T-helper 2 cell treated with Interferon-gamma antibody and Interleukin-4, amounts not matched to agents 100 ng/mL and 5 ng/mL, for 36 hours (primary cell): ENCODE measurements at regions not wholly inside any gene's neighbourhood (a gene's known extent, or its start where the extent isn't known, plus 50 kb on each side); places are given as distances from the start of the nearest gene placed in this dataset.

ENCODE experiments used
- intact Hi-C: fragments of 100-400 bp; cut with micrococcal nuclease; formaldehyde crosslinking; loops from one replicate; pipeline ENCODE4 v1.15.1; 2023

GRCh38 chr4:43943998-43944397, 504.6 kb downstream of the KCTD8 start:
- intact Hi-C loops, result no loop called here

DNA sequence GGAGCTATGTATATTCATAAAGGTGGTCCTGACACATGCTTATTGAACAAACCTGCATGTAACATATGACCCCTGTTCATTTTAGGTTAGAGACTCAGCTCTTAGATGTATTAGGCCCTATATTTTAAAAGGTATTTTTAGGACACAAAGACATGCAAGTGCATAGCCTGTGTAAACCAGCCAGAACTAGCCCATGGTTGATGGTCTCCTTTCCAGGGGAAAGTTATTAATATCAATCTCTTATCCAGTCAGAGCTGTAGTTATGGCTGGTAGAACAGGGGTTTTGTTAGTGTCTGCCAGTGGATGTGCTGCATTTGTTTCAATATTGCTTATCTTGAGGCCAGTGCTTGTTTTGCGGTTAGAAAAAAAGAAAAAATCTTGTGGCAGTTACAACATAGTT, 488.6 kb downstream of the KCTD8 start:
- intact Hi-C loops, result no loop called here

GRCh38 chr4:43968011-43968410, 480.6 kb downstream of the KCTD8 start:
- intact Hi-C loops, result no loop called here

DNA sequence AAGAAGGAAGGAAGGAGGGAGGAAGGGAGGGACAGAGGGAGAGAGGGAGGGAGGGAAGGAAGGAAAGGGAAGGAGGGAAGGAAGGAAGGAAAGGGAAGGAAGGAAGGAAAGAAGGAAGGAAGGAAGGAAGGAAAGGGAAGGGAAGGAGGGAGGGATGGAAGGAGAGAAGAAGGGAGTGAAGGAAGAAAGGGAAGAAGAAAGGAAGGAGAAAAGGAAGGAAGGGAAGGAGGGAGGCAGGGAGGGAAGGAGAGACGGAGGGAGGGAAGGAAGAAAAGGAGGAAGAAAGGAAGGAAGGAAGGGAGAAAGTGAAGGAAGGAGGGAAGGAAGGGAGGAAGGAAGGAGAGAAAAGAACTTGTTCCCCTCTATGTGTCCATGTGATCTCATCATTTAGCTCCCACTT, 465.0 kb downstream of the KCTD8 start:
- intact Hi-C loops, result no loop called here

GRCh38 chr4:43987331-43987944, 461.2 kb downstream of the KCTD8 start:
- intact Hi-C loops, result no loop called here

- intact Hi-C loops, result no loop called here
Measured at GRCh38 chr4:43990551-43990950, 458.1 kb downstream of the KCTD8 start.

- intact Hi-C loops, result no loop called here
Measured at GRCh38 chr4:43990963-43991362, 457.6 kb downstream of the KCTD8 start.

GRCh38 chr4:43992552-43992951, 456.1 kb downstream of the KCTD8 start:
- intact Hi-C loops, result no loop called here

- intact Hi-C loops, result no loop called here
Measured at GRCh38 chr4:43993196-43993902, 455.3 kb downstream of the KCTD8 start.

GRCh38 chr4:43999669-44000068, 448.9 kb downstream of the KCTD8 start:
- intact Hi-C loops, result no loop called here

- intact Hi-C loops, result no loop called here
Measured at GRCh38 chr4:44002368-44002767, 446.2 kb downstream of the KCTD8 start.

- intact Hi-C loops, result no loop called here
Measured at GRCh38 chr4:44016570-44017421, 431.8 kb downstream of the KCTD8 start.

- intact Hi-C loops, result no loop called here
Measured at GRCh38 chr4:44017422-44017739, 431.2 kb downstream of the KCTD8 start.

DNA sequence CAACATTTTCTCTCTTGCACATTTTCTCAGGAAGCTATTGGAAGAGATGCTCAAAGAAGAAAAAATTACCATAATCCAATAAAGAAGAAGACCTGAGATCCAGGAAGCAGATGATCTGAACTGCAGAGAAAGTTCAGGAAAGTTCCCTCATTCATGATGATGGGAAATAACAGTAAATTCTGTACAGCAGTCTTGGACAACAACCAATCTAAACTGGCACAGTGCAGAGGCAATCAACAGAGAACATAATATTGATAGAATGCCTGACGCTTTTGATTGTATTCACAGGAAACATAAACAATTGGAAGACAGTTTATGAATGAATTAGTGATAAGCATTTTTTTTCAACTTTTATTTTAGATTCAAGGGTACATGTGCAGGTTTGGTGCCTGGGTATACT, 428.9 kb downstream of the KCTD8 start:
- intact Hi-C loops, result no loop called here

DNA sequence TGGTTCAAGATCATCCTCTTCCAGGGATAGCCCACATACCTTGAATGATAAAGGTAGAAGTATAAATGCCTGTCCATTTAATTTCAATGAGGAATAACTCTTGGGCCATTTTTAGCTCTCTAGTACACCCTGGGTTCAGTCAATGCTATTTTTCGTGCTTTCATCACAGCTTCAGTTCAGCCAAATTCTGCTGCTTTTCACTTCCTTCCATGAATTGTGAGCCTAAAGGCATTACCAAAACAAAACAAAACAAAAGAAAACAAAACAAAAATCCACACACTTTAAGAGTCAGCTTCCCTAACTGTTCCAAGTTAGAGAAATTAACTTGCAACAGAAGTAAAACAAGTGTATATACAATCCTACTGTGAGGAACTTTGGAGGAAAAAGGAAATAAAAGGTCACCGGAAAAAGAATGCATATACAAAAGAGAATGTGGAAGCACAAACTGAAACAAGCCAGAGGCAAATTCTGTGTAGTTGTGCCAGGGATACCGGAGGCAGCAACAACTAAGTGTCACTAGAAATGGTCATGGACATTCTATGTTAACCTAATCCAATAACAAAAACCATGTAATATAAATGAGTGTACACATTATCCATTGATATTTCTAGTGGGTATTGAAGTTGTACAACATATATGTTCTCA, 423.1 kb downstream of the KCTD8 start:
- intact Hi-C loops, result no loop called here

DNA sequence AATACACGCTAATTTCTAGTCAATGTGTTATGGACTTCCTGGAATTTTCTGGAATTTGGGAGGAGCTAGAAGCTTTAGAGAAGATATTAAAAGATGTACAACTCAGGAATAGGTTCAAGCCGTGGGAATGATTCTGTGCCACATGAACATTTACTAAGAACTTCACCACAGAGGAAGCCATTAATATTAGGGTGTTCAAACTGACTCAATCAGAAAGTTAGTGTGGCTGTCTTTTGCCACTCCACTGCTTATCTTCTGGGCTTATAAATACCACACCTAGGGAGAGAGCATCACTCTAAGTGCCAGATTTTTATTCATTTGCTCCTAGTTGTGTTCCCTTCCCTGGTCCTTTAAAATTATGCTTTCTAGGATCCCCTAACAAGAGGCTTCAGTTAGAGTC, 409.8 kb downstream of the KCTD8 start:
- intact Hi-C loops, result no loop called here

DNA sequence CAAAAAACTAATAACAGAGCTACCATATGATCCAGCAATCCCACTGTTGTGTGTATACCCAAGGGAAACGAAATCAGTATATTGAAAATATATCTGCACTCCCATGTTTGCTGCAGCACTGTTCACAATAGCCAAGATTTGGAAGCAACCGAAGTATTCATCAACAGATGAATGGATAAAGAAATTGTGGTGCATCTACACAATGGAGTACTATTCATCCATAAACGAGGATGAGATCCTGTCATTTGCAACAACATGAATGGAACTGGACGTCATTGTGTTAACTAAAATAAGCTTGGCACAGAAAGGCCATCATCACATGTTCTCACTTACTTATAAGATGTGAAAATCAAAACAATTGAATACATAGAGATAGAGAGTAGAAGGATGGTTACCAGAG, 402.1 kb downstream of the KCTD8 start:
- intact Hi-C loops, result no loop called here

GRCh38 chr4:44056721-44057151, 391.9 kb downstream of the KCTD8 start:
- intact Hi-C loops, result no loop called here

GRCh38 chr4:44070843-44071242, 377.8 kb downstream of the KCTD8 start:
- intact Hi-C loops, result no loop called here

DNA sequence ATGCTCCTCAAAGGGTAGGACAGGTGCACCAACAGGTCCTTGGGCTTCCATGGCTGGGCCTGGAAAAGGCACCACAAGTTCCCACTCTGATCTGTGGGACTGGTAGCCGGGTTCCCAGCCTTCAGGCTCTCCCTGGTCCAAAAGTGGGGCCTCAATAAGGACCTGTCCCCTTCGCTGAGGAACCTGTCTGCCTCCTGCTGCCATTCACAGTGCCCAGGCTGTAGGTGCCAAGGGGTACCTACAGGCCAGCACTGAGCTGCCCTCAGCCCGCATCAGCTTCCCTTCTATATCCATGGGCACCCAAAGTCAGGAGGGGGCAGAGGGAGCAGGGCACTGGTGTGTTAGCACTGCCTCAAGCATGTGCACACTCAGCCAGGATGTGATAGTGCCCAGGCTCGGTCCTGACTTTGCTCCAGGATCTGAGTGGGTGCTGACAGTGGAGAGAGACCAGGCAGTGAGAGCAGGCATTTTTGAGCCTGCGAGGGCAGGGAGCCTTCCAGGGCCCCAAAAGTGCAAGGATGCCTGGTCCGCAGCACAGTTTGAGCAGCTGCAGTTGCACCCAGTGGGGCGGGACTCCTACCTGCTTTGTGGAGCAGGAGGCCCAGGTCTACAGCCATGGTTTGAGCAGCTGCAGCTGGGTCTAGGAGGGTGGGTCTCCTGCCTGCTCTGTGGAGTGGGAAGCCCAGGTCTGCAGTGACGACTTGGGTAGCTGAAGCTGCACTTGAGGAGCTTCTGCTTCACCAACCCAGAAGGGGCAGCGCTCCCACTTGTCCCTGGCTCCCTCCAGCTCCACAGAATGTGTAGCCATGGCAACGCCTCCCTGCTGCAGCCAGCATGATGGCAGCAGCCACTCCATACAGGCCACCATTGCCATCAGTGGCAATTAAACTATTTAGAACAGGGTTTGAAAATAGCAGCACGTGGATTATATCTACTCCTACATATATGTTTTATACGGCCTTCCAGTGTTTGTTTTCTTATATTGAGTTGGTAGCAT, 376.4 kb downstream of the KCTD8 start:
- intact Hi-C loops, result no loop called here

DNA sequence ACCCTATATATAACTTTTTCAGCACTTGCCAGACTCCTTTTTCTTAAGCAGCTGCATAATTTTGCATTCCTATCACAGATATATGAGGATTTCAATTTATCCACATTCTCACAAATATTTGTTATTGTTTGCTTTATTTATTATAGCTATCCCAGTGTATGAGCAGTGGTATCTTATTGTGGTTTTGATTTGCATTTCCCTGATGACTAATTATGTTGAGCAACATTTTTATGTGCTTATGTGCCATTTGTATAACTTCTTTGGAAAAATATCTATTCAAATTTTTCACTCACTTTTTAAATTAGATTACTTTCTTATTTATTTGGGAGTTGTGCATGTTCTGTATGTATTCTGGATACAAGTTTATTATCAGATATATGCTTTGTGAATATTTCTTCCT, 361.9 kb downstream of the KCTD8 start:
- intact Hi-C loops, result no loop called here
